Activated CD4-positive, alpha-beta T cell treated with anti-CD3 and anti-CD28 coated beads, Interleukin-10, Interleukin-2, amounts not matched to agents 100 ng/mL and 50 ng/mL, durations not matched to agents 16 hours and 8 hours (primary cell): ENCODE measurements at regions not wholly inside any gene's neighbourhood (a gene's known extent, or its start where the extent isn't known, plus 50 kb on each side); places are given as distances from the start of the nearest gene placed in this dataset.
"Not testable (repeated sequence)": the region's sequence is repeated elsewhere in the genome, so short reads cannot be mapped to it uniquely, and the experiment has no call there.

ENCODE experiments used
- DNase-seq: peaks from one replicate; pipeline ENCODE4 v3.0.0-alpha.2; 2020

DNA sequence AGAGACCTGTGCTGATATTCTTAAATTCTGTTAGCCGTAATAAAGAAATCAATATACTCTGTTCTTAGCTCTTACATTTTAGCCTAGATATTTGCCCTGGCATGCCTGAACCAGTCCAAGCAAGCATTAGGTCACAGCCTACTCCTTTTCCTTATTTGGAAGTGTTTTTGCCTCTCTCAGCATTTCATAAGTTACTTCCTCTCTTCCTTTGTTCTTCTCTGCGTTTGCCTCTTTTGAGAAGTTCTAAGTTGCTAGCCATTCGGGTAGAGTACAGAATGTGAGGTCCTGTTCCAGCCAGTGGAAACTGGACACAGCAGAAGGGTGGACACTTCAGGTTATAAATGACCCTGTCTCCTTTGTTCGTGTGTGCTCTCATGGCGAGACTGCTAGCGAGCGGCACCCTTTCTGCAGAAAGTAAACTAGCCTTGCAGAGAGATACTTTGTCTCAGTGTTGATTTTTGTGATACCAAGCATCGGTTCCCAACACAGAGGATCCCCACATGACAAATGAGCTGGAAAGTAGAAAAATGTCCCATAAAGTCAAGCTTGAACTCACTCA is 75.0 kb upstream of the FAM153A start:
- not testable (repeated sequence) for DNase-seq

DNA sequence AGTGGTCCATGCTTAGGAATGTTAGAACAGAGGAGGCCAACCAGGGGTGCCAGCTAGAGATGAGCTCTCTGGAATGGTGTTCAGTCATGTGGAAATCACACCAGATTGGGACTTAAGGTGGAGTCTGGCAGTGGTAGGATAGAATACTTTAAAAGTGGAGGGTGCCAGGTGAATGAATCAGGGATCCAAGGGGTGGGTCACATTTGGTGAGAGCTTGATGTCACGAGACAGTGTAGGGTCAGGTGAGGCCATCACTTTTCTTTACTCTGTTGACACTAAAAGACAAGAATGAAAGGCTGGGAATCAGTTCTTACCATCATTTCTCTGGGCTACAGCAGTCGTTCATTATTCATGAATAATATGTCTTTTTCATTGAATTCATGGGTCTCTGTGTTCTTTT is 73.8 kb upstream of the FAM153A start:
- not testable (repeated sequence) for DNase-seq

DNA sequence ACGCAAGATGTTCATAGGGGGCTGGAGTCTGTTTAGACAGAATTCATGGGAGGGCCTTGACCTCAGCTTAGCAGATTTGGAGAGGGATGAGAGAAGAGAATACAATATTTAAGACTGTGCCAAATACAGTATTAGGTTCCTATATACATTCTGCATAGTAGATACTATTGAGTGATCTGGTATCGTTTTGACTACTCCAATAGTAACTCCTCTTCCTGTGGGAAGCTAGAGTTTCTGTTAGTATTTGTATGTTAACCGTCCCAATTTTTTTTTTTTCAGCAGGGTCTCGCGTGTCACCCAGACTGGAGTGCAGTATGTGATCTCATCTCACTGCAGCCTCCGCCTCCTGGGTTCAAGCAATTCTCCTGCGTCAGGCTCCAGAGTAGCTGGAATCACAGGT is 65.2 kb upstream of the FAM153A start:
- peak; percentile 37 for DNase-seq

DNA sequence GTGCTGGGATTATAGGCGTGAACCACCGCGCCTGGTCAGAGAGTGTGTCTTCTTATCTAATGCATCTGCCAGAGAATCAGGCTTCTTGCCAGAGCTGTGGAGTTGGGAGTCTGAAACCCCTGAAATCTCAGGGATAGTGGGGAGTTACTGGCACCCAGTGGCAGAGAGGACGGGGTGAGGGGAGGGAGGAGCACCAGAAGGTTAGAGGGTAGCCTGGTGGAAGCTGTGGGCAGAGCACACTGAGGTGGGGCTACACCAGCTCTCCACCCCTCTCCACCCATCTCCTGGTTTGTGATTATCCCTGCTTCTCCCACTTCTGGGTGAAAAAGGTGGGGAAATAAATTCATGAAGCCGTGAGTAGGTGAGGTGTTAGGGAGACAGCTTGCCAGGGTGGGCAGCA is 63.9 kb upstream of the FAM153A start:
- not testable (repeated sequence) for DNase-seq

DNA sequence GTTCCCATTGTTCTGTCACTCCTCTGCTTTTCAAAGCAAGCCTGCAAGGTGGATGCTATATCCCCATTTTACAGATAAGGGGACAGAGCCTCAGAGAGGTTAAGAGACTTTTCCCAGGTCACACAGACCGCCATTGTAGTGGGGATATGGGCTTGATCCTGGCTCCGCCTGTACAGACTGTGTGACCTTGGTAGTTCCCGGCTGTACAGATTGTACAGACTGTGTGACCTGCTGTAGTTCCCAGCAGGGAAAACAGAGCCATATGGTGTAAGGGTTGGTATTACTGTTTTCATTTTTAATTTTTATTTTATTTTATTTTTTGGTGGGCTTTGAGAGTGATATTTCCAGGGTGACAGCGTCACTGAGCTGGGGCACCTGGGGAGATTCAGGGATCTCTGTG is 63.2 kb upstream of the FAM153A start:
- DNase-seq: not testable (repeated sequence)

DNA sequence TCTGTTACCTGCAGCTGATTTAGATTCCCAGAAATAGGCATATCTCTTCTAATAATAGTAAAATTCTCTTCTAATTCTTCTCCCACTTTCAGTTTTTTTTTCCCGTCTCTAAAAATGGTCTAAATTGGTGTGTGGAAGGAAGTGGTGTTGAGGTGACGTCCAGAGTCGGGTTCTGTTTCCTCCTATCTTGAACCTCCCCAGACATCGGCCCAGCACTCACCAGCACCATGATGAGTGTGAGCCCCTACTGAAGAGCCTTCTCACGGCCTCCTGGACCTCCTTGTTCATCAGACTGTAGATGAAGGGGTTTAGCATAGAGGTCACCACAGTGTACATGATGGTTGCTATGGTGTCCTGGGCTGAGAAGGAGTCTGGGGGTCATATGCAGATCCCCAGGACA is 53.5 kb upstream of the FAM153A start:
- not testable (repeated sequence) for DNase-seq
